ENCODE measurements at regions not wholly inside any gene's neighbourhood (a gene's known extent, or its start where the extent isn't known, plus 50 kb on each side); places are given as distances from the start of the nearest gene placed in this dataset.

GRCh38 chr5:135761746-135762145, 72.7 kb upstream of the SLC25A48 start:
- no peak for TF ChIP-seq CTCF (IDR thresholded peaks at IDR 0.05)
- no peak for TF ChIP-seq POLR2A (IDR thresholded peaks at IDR 0.05)
- no peak for TF ChIP-seq EP300 (IDR thresholded peaks at IDR 0.05)
